C1 segment of cervical spinal cord (tissue), 14 donors: ENCODE measurements at regions not wholly inside any gene's neighbourhood (a gene's known extent, or its start where the extent isn't known, plus 50 kb on each side); places are given as distances from the start of the nearest gene placed in this dataset.

Experiments
- DNase-seq, 14 donors: peaks; one replicate each; lab custom pipeline; 2025; lab: John Stamatoyannopoulos, UW

GRCh38 chr18:25726298-25726697 lies 364.1 kb downstream of the SS18 start:
- DNase-seq: peak in 3 of 14 donors; percentile 6 to 89 (median 28)

- no peak for DNase-seq
These were observed 364.9 kb downstream of the SS18 start for GRCh38 chr18:25725501-25725900.

GRCh38 chr18:25724997-25725396 lies 365.4 kb downstream of the SS18 start:
- no peak for DNase-seq

DNA sequence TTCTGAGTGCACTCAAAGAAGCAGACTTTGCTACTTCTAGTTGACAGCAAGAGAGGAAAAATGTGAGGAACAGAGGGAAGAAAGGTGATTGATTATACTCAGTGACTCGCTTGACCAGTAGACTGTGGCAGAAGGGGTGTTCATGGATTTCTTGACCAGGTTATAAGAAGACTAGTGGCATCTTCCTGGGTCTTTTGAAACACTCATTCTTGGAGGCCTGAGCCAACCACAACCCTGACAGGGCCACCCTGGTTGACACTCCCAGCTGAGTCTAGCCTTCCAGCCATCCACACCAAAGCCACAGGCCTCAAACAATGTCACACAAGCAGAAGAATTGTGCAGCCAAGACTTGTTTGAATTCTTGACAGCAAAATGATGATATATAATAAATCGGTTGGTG lies 366.3 kb downstream of the SS18 start:
- no peak for DNase-seq

- no peak for DNase-seq
These were observed 361.1 kb upstream of the ZNF521 start for GRCh38 chr18:25713103-25713502.

DNA sequence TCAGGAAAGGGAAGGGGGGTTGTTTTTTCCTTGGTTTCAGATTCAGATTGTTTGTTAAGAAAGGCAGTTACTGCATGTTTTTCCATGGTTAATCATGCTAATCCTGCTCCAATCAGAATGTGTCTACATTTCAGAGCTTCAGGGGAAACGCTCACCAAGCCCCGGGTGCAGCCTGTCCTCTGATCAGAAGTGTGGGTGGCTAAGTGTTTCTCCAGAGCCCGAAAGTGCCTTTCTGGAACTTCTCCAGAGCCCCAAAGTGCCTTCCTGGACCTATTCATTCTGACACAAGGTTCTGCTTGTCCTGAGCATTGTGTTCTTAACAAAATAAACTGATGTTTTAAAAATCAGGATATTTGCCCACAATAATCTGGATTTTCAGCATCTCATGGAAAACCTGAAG lies 359.0 kb upstream of the ZNF521 start:
- no peak for DNase-seq

- no peak for DNase-seq
These were observed 353.7 kb upstream of the ZNF521 start for GRCh38 chr18:25705650-25706049.

DNA sequence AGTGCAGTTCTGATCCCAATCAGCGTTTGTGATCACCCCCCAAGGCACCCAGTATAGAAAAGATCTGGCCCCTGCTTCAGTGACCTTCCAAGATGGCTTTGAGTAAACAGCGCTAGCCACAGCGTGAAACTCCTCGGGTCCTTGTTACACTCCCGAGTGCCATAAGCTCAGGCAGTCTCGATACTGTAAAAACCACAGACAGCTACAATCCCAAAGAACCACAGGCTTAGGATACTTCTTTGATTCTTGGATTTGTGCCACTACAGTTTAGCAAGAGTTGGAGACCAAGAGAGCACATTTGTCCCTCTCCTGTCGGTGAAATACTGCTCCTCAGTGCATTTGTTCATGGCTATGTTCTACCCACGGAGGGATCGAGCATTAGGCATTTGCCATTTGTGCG lies 352.5 kb upstream of the ZNF521 start:
- DNase-seq: peak in 1 of 14 donors; percentile 0

DNA sequence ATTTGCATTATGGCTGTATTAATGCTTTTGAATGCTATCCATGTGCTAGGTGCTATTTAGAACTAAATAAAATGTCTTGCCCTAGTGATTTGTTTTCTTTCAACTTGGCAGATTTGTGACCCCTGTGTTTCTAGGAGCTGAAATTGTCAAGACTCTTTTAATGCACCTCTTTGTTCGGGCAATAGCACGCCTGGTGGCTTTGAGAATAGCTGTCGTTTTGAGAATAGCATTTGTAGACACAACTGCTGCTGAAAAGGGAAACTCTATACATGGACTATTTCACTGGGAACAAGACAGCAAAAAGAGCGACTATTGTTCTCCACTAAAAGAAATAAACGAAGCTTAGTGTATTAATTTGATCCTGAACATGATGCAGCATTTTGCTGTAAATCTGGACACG lies 352.1 kb upstream of the ZNF521 start:
- DNase-seq: no peak

DNA sequence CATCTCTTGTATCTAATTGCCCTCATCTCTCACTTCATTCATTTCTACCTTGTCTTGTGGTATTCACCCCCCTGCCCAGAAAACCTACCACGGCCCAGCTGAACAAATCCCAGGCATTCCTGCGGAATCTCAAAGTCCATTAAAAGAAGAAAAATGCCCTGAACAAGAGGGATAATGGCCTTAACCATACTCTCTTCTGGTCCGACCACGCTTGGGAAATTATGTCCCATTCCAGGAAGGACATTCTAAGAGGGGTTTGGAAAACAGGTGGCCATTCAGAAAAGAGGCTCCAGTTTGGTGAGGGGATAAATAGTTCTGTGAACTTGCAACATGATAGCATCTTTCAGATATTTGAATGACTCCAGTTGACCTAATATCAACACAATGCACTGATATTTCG lies 349.9 kb upstream of the ZNF521 start:
- no peak for DNase-seq

DNA sequence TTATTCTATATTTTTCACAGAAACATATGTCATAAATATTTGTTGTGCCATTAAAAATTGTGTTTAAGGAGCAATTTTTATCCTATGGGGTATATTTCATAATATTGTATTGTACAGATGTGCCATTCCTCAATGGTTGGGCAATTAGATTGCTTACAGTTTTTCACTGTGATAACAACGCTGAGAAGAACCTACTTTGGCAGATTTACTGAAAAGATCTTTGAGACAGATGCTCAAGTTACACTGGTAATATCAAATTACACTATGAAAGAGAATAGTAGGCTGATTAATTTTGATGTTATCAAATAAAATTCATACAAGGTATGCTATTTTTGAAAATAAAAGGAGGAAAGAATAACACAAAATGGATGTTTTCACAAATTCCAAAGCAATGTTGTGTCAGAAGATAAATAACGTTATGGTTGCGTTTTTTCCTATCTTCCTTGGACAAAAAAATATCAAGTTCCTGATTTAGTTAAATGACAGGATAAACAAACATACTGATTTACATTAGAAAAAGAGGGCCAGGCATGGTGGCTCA lies 335.1 kb upstream of the ZNF521 start:
- no peak for DNase-seq

DNA sequence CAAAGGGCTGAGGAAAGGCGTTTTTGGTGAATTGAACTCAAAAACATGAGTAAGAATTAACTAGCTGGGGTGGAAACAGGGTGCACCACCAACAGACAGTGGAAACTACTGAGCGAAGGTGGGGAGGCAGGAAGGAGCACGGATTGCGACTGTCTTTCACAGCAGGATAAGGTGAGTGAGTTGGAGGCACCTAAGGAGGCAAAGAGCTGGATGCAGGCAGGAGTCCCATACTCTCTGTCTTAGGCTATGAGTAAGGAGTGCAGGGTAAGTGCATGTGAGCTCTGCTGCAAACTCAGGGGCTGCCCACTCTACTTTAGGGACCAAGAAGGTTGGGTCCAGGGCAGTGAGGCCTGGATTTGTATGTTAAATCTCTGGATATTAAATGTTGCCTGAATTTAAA lies 333.1 kb upstream of the ZNF521 start:
- no peak for DNase-seq

- DNase-seq: no peak
These were observed 327.5 kb upstream of the ZNF521 start for GRCh38 chr18:25679491-25679890.

- DNase-seq: no peak
These were observed 326.3 kb upstream of the ZNF521 start for GRCh38 chr18:25678221-25678620.

DNA sequence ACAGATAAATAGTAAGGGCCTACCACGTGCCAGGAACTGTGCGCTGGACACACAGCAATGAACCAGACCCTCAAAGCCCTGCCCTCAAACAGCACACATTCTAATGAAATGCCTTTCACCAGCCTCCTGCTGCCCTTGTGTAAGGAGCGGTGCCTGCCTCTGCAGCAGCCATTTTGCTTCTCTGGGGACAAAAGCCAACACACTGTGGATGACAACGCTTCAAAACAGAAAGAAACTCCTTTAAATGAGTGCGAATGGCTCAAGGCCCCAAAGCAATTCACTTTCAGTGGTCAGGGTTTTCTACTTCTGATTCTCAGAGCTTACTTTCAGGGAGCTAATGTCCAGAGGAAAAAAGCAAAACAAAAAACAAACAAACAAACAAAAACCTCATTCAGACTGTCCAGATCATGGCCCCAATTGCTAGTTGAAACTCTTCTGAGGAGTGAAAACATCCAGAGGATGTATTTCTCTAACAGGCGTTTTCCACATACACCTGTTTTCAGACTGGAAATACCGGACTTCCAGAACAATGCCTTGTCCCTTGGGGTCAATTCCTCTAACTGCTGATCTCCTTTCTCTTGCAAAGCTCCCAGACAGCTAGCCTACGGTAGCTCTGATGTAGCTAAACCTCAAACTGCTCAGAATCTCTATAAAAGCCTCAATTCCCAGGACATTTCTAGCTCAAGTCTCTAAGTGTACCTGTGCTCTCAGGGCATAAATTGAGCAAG lies 323.3 kb upstream of the ZNF521 start:
- no peak for DNase-seq

GRCh38 chr18:25674183-25674582 lies 322.2 kb upstream of the ZNF521 start:
- DNase-seq: no peak

GRCh38 chr18:25672490-25672889 lies 320.5 kb upstream of the ZNF521 start:
- DNase-seq: no peak

- DNase-seq: no peak
These were observed 317.8 kb upstream of the ZNF521 start for GRCh38 chr18:25669741-25670140.

DNA sequence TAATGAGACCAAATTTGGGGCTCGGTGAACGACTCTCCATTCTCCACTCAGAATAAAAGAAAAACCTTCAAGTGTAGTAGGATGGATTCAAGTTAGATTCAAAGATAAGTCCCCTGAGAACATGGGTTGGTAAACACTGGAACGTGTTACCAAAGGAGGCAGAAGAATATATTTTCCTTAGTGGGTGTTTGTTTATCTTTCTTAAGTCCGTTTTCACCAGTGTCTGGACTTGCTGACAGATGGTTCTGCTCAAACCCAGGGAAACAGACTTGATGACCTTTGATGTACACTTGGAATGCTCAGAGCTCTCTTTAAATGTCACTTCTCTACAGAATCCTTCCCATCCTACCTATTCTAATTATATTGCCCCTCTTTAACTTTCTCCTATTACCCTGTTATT lies 310.3 kb upstream of the ZNF521 start:
- DNase-seq: no peak

- no peak for DNase-seq
These were observed 309.9 kb upstream of the ZNF521 start for GRCh38 chr18:25661831-25662230.

DNA sequence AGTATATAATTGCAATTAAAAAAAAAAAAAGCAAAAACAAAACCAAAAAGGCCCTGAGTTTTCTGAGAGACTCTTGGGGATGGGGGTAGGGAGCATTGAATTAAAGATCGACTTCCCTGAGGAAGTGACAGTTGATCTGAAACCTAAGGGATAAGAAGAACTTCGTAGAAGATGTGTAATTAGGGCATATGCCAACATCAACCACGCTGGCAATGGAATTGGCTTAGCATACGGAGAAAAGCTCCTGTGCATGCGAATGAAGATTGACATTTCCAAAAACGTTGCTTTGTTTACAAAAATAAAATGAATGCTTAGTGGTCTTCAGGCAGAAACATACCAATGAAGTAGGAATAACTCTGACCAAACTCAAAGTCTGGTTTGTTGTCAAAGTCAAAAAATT lies 307.6 kb upstream of the ZNF521 start:
- DNase-seq: no peak

- DNase-seq: no peak
These were observed 306.5 kb upstream of the ZNF521 start for GRCh38 chr18:25658476-25658875.

GRCh38 chr18:25651553-25651952 lies 299.6 kb upstream of the ZNF521 start:
- no peak for DNase-seq
